ENCODE measurements at regions not wholly inside any gene's neighbourhood (a gene's known extent, or its start where the extent isn't known, plus 50 kb on each side); places are given as distances from the start of the nearest gene placed in this dataset.

GRCh38 chr2:240229005-240229404 is 88.5 kb upstream of the OTOS start:
- TF ChIP-seq EGR1 (IDR thresholded peaks at IDR 0.05; ENCODE audit: borderline replicate concordance, low read depth, low read length) (no peak), CTCF (IDR thresholded peaks at IDR 0.05; ENCODE audit: control extremely low read depth in 1 of 3, insufficient read depth in 1 of 3, low read depth in 1 of 3, low read length in 3 of 3) (no peak)

Measured in H1 (cell line).